Upper lobe of right lung (tissue), 1 donor: ENCODE measurements at regions not wholly inside any gene's neighbourhood (a gene's known extent, or its start where the extent isn't known, plus 50 kb on each side); places are given as distances from the start of the nearest gene placed in this dataset.

ENCODE experiments used
- ATAC-seq: fragments of 200-7000 bp; cut with Tn5 transposase; one replicate; pipeline ENCODE4 v1.9.1; 2020; ENCODE audit warnings: mild to moderate bottlenecking, moderate library complexity
- DNase-seq: peaks from one replicate; pipeline ENCODE4 v3.0.0-alpha.2; 2020
- H3K27ac ChIP-seq: fragments of 200-600 bp; one replicate; pipeline ENCODE4 v1.8.0; 2022
- H3K27me3 ChIP-seq: fragments of 200-600 bp; one replicate; pipeline ENCODE4 v1.8.0; 2022; ENCODE audit warnings: mild to moderate bottlenecking
- H3K36me3 ChIP-seq: fragments of 200-600 bp; one replicate; pipeline ENCODE4 v1.8.0; 2022
- H3K4me1 ChIP-seq: fragments of 200-600 bp; one replicate; pipeline ENCODE4 v1.8.0; 2022
- H3K4me3 ChIP-seq: fragments of 200-600 bp; one replicate; pipeline ENCODE4 v1.8.0; 2022; ENCODE audit warnings: mild to moderate bottlenecking
- H3K9me3 ChIP-seq: fragments of 200-600 bp; one replicate; pipeline ENCODE4 v1.8.0; 2022
- intact Hi-C: fragments of 100-400 bp; cut with DNase I; formaldehyde crosslinking; loops from one replicate; pipeline ENCODE4 v1.11.0; 2022
- TF ChIP-seq, protein P1 (sequence below): fragments of 200-600 bp; IDR thresholded peaks from one replicate; pipeline ENCODE4 v1.8.0; 2022; ENCODE audit warnings: antibody characterized with exemption
- donor health status: DM: no; HTN: yes; CAD: no; lungs with severe emphysema.

DNA sequence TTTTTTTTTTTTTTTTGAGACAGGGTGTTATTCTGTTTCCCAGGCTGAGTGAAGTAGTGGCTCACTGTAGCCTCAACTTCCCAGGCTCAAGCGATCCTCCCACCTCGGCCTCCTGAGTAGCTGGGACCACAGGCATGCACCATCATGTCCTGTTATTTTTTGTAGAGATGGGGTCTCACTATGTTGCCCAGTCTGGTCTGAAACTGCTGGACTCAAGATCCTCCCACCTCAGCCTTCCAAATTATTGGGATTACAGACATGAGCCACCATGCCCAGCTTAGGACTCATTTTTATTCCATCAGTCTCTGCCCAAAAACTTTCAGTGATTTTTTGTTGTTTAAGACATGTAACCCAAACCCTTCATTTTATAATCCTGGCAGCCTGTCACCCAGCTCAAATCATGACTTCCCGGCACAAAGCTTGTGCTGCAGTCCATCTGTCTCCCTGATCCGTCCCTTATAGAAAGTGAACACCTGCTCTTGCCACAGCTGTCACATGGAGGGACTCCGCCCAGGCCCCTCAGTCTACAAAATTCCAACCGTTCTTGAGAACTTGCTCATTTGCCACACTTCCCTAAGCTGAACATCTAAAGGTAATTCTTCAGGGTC is 183.9 kb upstream of the JARID2 start:
- Histone ChIP-seq H3K27ac (no peak overlapping the region), H3K27me3 (no peaks in the 10 kb centered on the region), H3K4me1 (no peaks in the 10 kb centered on the region), H3K36me3 (no peaks in the 10 kb centered on the region), H3K9me3 (no peaks in the 10 kb centered on the region), H3K4me3 (no peak overlapping the region)
- TF ChIP-seq, protein P1, sequence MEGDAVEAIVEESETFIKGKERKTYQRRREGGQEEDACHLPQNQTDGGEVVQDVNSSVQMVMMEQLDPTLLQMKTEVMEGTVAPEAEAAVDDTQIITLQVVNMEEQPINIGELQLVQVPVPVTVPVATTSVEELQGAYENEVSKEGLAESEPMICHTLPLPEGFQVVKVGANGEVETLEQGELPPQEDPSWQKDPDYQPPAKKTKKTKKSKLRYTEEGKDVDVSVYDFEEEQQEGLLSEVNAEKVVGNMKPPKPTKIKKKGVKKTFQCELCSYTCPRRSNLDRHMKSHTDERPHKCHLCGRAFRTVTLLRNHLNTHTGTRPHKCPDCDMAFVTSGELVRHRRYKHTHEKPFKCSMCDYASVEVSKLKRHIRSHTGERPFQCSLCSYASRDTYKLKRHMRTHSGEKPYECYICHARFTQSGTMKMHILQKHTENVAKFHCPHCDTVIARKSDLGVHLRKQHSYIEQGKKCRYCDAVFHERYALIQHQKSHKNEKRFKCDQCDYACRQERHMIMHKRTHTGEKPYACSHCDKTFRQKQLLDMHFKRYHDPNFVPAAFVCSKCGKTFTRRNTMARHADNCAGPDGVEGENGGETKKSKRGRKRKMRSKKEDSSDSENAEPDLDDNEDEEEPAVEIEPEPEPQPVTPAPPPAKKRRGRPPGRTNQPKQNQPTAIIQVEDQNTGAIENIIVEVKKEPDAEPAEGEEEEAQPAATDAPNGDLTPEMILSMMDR: no peak
- no peak for ATAC-seq
- intact Hi-C loops: no loop called here
- DNase-seq: no peak

DNA sequence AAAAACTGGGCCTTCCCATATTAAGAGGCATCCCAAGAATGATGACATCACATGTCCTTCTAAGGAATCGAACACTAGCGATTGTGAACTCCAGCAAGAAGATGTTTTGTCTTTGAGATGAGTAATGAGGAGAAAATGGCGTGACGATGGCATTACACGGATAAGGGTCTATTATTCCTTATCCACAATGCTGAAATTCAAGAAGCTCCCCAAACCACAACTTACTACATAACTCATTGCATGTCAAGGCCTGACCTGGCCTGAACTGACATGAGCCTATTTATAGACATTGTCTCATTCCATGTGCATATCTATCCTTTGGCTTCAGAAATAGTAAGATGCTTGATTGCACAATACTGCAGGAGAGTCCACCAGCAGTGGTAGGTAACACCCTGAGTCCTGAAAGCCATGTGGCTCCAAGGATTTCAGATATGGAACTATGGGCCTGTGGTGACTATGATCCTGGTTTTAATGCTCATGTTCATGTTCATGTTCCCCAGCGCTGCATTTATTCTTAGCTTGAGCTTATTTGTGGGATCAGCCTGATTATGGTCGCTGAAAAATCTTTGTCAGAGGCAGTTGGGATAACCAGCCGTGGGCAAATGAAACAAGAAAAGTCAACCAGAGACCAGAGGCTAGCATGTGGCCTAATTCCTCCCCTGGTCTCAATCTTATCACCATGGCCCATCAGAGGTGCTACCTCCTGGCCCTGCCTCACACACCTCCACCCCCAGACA is 183.2 kb upstream of the JARID2 start:
- TF ChIP-seq, protein P1: no peak
- Histone ChIP-seq H3K27ac (no peak overlapping the region), H3K36me3 (no peaks in the 10 kb centered on the region), H3K4me1 (no peaks in the 10 kb centered on the region), H3K4me3 (no peak overlapping the region), H3K27me3 (no peaks in the 10 kb centered on the region), H3K9me3 (no peaks in the 10 kb centered on the region)
- no peak for ATAC-seq
- intact Hi-C loops: no loop called here
- no peak for DNase-seq

DNA sequence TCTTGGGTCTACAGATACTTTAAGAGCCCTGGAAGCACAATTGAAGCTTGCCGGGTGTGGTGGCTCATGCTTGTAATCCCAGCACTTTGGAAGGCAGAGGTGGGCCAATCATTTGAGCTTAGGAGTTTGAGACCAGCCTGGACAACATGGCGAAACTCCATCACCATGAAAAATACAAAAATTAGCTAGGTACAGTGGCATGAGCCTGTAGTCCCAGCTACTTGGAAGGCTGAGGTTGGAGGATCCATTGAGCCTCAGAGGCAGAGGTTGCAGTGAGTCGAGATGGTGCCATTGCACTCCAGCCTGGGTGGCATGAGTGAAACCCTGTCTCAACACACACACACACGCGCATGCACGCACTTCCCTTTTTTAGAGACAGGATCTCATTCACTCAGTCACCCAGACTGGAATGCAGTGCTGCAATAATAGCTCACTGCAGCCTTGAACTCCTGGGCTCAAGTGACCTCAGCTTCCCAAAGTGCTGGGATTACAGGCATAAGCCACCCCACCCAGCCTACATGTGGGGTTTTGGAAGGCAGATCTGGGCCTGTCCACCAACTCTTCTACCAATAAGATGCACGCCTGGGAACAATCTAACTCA is 182.5 kb upstream of the JARID2 start:
- no peaks in the 10 kb centered on the region for H3K27me3 ChIP-seq
- H3K4me1 ChIP-seq: no peaks in the 10 kb centered on the region
- TF ChIP-seq, protein P1: no peak
- no peak overlapping the region for H3K4me3 ChIP-seq
- ATAC-seq (peak; percentile 76), DNase-seq (peak; percentile 73)
- H3K9me3 ChIP-seq: no peaks in the 10 kb centered on the region
- H3K36me3 ChIP-seq: no peaks in the 10 kb centered on the region
- H3K27ac ChIP-seq: no peak overlapping the region
- intact Hi-C loops: no loop called here

DNA sequence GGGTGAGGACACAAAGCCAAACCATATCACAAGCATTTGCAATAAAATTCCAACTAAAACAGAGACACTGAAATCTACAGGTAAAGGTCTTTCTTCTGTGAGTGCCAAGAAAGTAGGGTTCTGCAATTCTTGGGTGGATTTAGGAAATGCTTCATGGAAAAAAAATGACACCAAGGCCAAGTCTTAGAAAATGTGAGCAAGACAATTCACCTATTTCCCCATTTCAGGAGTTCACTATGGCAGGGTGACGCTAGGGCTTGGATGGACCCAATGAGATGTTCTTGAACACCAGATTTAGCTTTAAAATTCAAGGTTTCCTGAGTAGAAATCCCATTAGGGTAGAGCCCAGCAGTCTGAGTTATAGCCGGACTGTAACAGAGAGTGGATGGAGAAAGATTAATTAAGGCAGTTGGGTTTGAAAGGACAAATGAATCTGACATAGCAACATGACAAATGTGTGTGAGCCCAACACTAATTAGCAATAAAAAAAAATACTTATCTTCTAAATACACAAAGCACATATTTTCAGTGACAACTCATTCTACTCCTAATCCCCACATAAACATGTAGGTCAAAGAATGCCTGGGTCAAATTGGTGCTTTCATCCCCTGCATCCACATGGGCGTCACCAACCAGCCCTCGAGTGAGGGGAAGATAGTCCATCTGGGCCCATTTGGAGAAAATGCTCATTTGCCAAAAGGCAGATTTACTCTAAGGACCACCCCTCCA is 180.4 kb upstream of the JARID2 start:
- DNase-seq (no peak), ATAC-seq (no peak)
- Histone ChIP-seq H3K4me1 (no peaks in the 10 kb centered on the region), H3K36me3 (no peaks in the 10 kb centered on the region), H3K9me3 (no peaks in the 10 kb centered on the region), H3K27me3 (no peaks in the 10 kb centered on the region), H3K27ac (no peak overlapping the region), H3K4me3 (no peak overlapping the region)
- TF ChIP-seq, protein P1: no peak
- intact Hi-C loops: no loop called here

DNA sequence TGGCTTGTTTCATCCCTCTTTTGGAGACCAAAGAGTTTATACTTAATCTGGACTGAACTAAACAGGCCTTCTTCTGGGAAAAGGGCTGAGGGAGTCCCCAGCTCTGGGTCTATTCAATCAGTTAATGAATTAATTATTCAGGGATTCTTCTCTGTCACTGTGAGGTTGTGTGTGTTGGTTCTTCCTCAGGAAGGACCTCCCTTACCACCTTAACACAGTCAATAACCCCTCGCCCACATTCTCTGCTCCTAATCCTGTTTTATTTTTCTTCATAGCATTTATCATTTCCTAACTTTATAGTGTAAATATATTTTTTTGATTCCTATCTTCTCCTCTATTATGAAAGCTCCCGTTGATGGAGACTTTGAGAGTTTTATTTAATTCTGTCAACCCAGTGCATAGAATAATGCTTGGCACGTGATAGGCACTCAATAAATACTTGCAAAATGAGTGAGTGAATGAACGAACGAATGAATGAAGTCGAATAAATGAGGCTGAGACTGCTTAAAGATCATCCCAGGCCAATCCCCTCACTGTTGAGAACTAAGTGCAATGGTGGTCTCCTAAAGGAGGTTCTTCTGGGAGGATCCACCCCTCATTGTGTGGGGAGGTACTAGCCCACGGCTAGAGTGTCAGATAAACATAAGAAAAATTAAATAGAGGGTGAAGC is 179.6 kb upstream of the JARID2 start:
- peak overlapping the region; percentile 55 for H3K27ac ChIP-seq
- intact Hi-C loops: no loop called here
- no peaks in the 10 kb centered on the region for H3K27me3 ChIP-seq
- ATAC-seq (no peak), DNase-seq (no peak)
- no peak overlapping the region for H3K4me3 ChIP-seq
- H3K4me1 ChIP-seq: no peaks in the 10 kb centered on the region
- TF ChIP-seq, protein P1: no peak
- H3K36me3 ChIP-seq: no peaks in the 10 kb centered on the region
- H3K9me3 ChIP-seq: no peaks in the 10 kb centered on the region
